Trophoblast cell (in vitro differentiated cells and primary cell): ENCODE measurements at regions not wholly inside any gene's neighbourhood (a gene's known extent, or its start where the extent isn't known, plus 50 kb on each side); places are given as distances from the start of the nearest gene placed in this dataset.

Experiments used
- DNase-seq, 2 donors: peaks; one replicate each; pipeline ENCODE4 v3.0.0-alpha.2; 2016
- H2AFZ ChIP-seq: 2 replicates; pipeline ENCODE4 v1.6.1; 2013; ENCODE audit warnings: low read length, moderate library complexity, mild to moderate bottlenecking; ENCODE audit not compliant: insufficient read depth, poor library complexity
- H2AK5ac ChIP-seq: 2 replicates; pipeline ENCODE4 v1.6.1; 2013; ENCODE audit warnings: mild to moderate bottlenecking, low read length
- H2BK120ac ChIP-seq: 2 replicates; pipeline ENCODE4 v1.6.1; 2013; ENCODE audit warnings: low read length, mild to moderate bottlenecking, moderate library complexity; ENCODE audit not compliant: insufficient read depth, poor library complexity
- H2BK12ac ChIP-seq: 2 replicates; pipeline ENCODE4 v1.6.1; 2013; ENCODE audit warnings: mild to moderate bottlenecking, low read length, moderate library complexity
- H2BK5ac ChIP-seq: 2 replicates; pipeline ENCODE4 v1.6.1; 2013; ENCODE audit warnings: low read length, low read depth, moderate library complexity, mild to moderate bottlenecking; ENCODE audit not compliant: poor library complexity
- H3K14ac ChIP-seq: 2 replicates; pipeline ENCODE4 v1.6.1; 2013; ENCODE audit warnings: mild to moderate bottlenecking, low read length
- H3K18ac ChIP-seq: 2 replicates; pipeline ENCODE4 v1.6.1; 2013; ENCODE audit warnings: mild to moderate bottlenecking, low read length
- H3K23ac ChIP-seq: 2 replicates; pipeline ENCODE4 v1.6.1; 2013; ENCODE audit warnings: low read length
- H3K27ac ChIP-seq: 2 replicates; pipeline ENCODE4 v1.5.1; 2013; ENCODE audit warnings: low read depth, mild to moderate bottlenecking, inconsistent platforms, low read length, moderate library complexity
- H3K27me3 ChIP-seq: 2 replicates; pipeline ENCODE4 v1.6.1; 2013; ENCODE audit warnings: inconsistent platforms, mild to moderate bottlenecking, low read length, moderate library complexity; ENCODE audit not compliant: insufficient read depth
- H3K36me3 ChIP-seq, 2 experiments: 1 replicate in 1 of 2; 2 replicates in 1 of 2; pipeline ENCODE4 v1.6.1; 2013; ENCODE audit warnings: low read length in 2 of 2, mild to moderate bottlenecking in 2 of 2, moderate library complexity in 1 of 2; ENCODE audit not compliant: insufficient read depth in 2 of 2, control insufficient read depth in 1 of 2
- H3K4ac ChIP-seq: 2 replicates; pipeline ENCODE4 v1.6.1; 2013; ENCODE audit warnings: low read depth, mild to moderate bottlenecking, low read length, moderate library complexity
- H3K4me1 ChIP-seq, 2 experiments: 1 replicate in 1 of 2; 2 replicates in 1 of 2; pipeline ENCODE4 v1.6.1; 2013; ENCODE audit warnings: low read length in 2 of 2, mild to moderate bottlenecking in 2 of 2, moderate library complexity in 1 of 2; ENCODE audit not compliant: insufficient read depth in 2 of 2, control insufficient read depth in 1 of 2
- H3K4me2 ChIP-seq: 2 replicates; pipeline ENCODE4 v1.6.1; 2013; ENCODE audit warnings: inconsistent platforms, mild to moderate bottlenecking, low read length, moderate library complexity
- H3K4me3 ChIP-seq: 2 replicates; pipeline ENCODE4 v1.5.1; 2013; ENCODE audit warnings: mild to moderate bottlenecking, low read depth, low read length, inconsistent platforms
- H3K79me1 ChIP-seq: one replicate; pipeline ENCODE4 v1.6.1; 2013; ENCODE audit warnings: low read length
- H3K79me2 ChIP-seq: 2 replicates; pipeline ENCODE4 v1.6.1; 2013; ENCODE audit warnings: low read length, mild to moderate bottlenecking; ENCODE audit not compliant: control insufficient read depth, insufficient read depth, poor library complexity
- H3K9ac ChIP-seq: 2 replicates; pipeline ENCODE4 v1.6.1; 2013; ENCODE audit warnings: mild to moderate bottlenecking, low read length
- H3K9me3 ChIP-seq: 2 replicates; pipeline ENCODE4 v1.6.1; 2013; ENCODE audit warnings: low read depth, mild to moderate bottlenecking, control low read depth, inconsistent platforms, low read length; ENCODE audit not compliant: insufficient read depth
- H4K12ac ChIP-seq: 2 replicates; pipeline ENCODE4 v1.6.1; 2013; ENCODE audit warnings: low read depth, mild to moderate bottlenecking, low read length, moderate library complexity
- H4K8ac ChIP-seq: 2 replicates; pipeline ENCODE4 v1.6.1; 2013; ENCODE audit warnings: low read depth, mild to moderate bottlenecking, low read length, moderate library complexity
- H4K91ac ChIP-seq: one replicate; pipeline ENCODE4 v1.6.1; 2013; ENCODE audit warnings: low read depth, mild to moderate bottlenecking, low read length, moderate library complexity
- WGBS: extraction: QIAGEN DNeasy Blood & Tissue Kit; methylation state at CpG from one replicate; pipeline ENCODE4 v1.1.7; 2013; ENCODE audit warnings: missing lambda C conversion rate; ENCODE audit not compliant: insufficient read length, insufficient coverage; ENCODE audit errors: extremely low coverage; 5-methylcytosine and 5-hydroxymethylcytosine counted together

- WGBS = no CpG with 5 or more reads among the region's 3 CpGs
- Histone ChIP-seq H4K12ac (no peak overlapping the region), H3K79me2 (no peaks in the 10 kb centered on the region), H2AK5ac (no peak overlapping the region), H2AFZ (no peak overlapping the region), H3K4me2 (no peak overlapping the region), H2BK120ac (no peak overlapping the region), H3K79me1 (no peaks in the 10 kb centered on the region), H3K9me3 (no peaks in the 10 kb centered on the region), H3K23ac (no peak overlapping the region), H3K4me1 (no peaks in the 10 kb centered on the region), H2BK5ac (no peak overlapping the region), H3K4me3 (no peak overlapping the region), H3K27ac (no peak overlapping the region), H3K36me3 (no peaks in the 10 kb centered on the region), H3K18ac (no peak overlapping the region), H3K4ac (no peak overlapping the region), H3K27me3 (no peaks in the 10 kb centered on the region), H3K9ac (no peak overlapping the region), H2BK12ac (no peak overlapping the region), H4K8ac (no peak overlapping the region), H3K14ac (no peak overlapping the region), H4K91ac (no peak overlapping the region)
- no peak for DNase-seq
These were observed 499.0 kb downstream of the EBF1 start for GRCh38 chr5:158600679-158601078.

DNA sequence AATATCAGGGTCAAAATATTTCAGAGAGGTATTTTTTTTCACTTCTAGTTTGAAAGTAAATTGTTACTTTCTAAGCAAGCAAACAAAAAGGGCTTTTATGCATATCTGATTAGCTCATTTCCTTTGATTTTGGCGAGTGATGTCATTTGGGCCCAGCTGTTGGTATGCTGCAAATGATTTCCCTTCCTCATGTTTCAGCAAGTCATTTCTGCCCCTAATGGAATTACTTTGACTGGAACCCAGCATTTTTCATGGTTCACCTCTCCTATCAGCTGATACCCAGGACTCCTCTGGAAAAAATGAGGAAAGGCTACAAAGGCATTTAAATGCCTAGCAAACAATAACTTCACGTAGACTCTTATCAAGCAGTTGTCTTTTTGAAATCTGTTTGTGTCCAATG lies 500.6 kb downstream of the EBF1 start:
- Histone ChIP-seq H3K4me2 (no peak overlapping the region), H2BK12ac (no peak overlapping the region), H3K4me3 (no peak overlapping the region), H3K36me3 (no peaks in the 10 kb centered on the region), H3K18ac (no peak overlapping the region), H4K12ac (no peak overlapping the region), H3K4me1 (no peaks in the 10 kb centered on the region), H2BK120ac (no peak overlapping the region), H3K4ac (no peak overlapping the region), H3K79me1 (no peaks in the 10 kb centered on the region), H3K27ac (no peak overlapping the region), H2AFZ (no peak overlapping the region), H3K9me3 (no peaks in the 10 kb centered on the region), H4K8ac (no peak overlapping the region), H4K91ac (no peak overlapping the region), H3K23ac (no peak overlapping the region), H3K9ac (no peak overlapping the region), H3K27me3 (no peaks in the 10 kb centered on the region), H2BK5ac (no peak overlapping the region), H2AK5ac (no peak overlapping the region), H3K79me2 (no peaks in the 10 kb centered on the region), H3K14ac (no peak overlapping the region)
- WGBS = no CpG with 5 or more reads among the region's 2 CpGs
- DNase-seq = no peak

GRCh38 chr5:158594595-158595242 lies 505.0 kb downstream of the EBF1 start:
- no peak overlapping the region for H2AK5ac ChIP-seq
- H3K36me3 ChIP-seq = no peaks in the 10 kb centered on the region
- no peak overlapping the region for H2BK12ac ChIP-seq
- no peaks in the 10 kb centered on the region for H3K79me2 ChIP-seq
- no peak overlapping the region for H3K18ac ChIP-seq
- no peak overlapping the region for H3K14ac ChIP-seq
- H3K4me2 ChIP-seq = no peak overlapping the region
- no peak overlapping the region for H3K23ac ChIP-seq
- H3K4me1 ChIP-seq = peaks cover 0 to 2% of the 10 kb centered on the region in 2 experiments
- H3K79me1 ChIP-seq = no peaks in the 10 kb centered on the region
- H2BK5ac ChIP-seq = no peak overlapping the region
- H3K27me3 ChIP-seq = no peaks in the 10 kb centered on the region
- no peak for DNase-seq
- no peak overlapping the region for H3K4ac ChIP-seq
- H3K9ac ChIP-seq = no peak overlapping the region
- H3K9me3 ChIP-seq = no peaks in the 10 kb centered on the region
- H3K27ac ChIP-seq = no peak overlapping the region
- no peak overlapping the region for H3K4me3 ChIP-seq
- no peak overlapping the region for H2AFZ ChIP-seq
- H4K12ac ChIP-seq = no peak overlapping the region
- H4K8ac ChIP-seq = no peak overlapping the region
- H2BK120ac ChIP-seq = no peak overlapping the region
- WGBS = no CpG with 5 or more reads among the region's 5 CpGs
- no peak overlapping the region for H4K91ac ChIP-seq

DNA sequence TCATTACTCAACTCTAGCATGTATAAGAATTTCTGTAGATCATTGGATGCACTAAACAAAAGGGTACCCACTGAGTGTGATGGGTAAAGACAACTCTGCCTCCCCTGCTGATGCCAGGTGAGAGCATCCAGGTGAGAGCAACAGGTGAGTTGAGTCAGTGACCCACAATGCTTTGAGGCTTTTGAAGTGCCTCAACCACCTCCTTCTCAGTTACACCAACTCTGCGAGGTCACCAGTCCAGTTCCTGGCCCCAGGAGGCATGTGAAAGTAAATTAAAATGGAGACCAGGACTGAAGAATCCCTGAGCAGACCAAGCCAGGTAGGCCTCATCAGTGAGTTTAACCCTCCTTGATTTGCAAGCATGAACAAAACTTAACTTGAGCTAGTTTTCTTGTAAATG lies 505.8 kb downstream of the EBF1 start:
- no peak overlapping the region for H2BK12ac ChIP-seq
- H3K4me2 ChIP-seq = no peak overlapping the region
- no peak for DNase-seq
- no peak overlapping the region for H3K14ac ChIP-seq
- H2AFZ ChIP-seq = no peak overlapping the region
- H2BK120ac ChIP-seq = no peak overlapping the region
- H3K18ac ChIP-seq = no peak overlapping the region
- H3K79me1 ChIP-seq = no peaks in the 10 kb centered on the region
- H3K4ac ChIP-seq = no peak overlapping the region
- no CpG with 5 or more reads among the region's 1 CpG for WGBS
- no peak overlapping the region for H4K12ac ChIP-seq
- no peak overlapping the region for H3K23ac ChIP-seq
- H3K4me1 ChIP-seq = peaks cover 0 to 2% of the 10 kb centered on the region in 2 experiments
- no peaks in the 10 kb centered on the region for H3K9me3 ChIP-seq
- no peaks in the 10 kb centered on the region for H3K79me2 ChIP-seq
- H3K27ac ChIP-seq = no peak overlapping the region
- H4K91ac ChIP-seq = no peak overlapping the region
- H2AK5ac ChIP-seq = no peak overlapping the region
- H3K4me3 ChIP-seq = no peak overlapping the region
- no peak overlapping the region for H4K8ac ChIP-seq
- no peaks in the 10 kb centered on the region for H3K36me3 ChIP-seq
- no peak overlapping the region for H2BK5ac ChIP-seq
- H3K27me3 ChIP-seq = no peaks in the 10 kb centered on the region
- no peak overlapping the region for H3K9ac ChIP-seq
